GM12878 (cell line): ENCODE measurements at regions not wholly inside any gene's neighbourhood (a gene's known extent, or its start where the extent isn't known, plus 50 kb on each side); places are given as distances from the start of the nearest gene placed in this dataset.

Experiments
- CTCF ChIP-seq, 3 experiments: IDR thresholded peaks in 2 of 3; conservative IDR thresholded peaks in 1 of 3; 2 replicates each; pipeline ENCODE4 v1.5.1; 2011; ENCODE audit warnings: low read depth in 3 of 3, low read length in 3 of 3, mild to moderate bottlenecking in 3 of 3, control low read depth in 2 of 3, moderate library complexity in 2 of 3, inconsistent platforms in 1 of 3, mixed read lengths in 1 of 3; ENCODE audit not compliant: control insufficient read depth in 2 of 3, insufficient read depth in 1 of 3; ENCODE audit errors: extremely low read depth in 1 of 3
- EZH2 ChIP-seq: IDR thresholded peaks from 2 replicates; pipeline ENCODE4 v1.6.1; 2012; ENCODE audit warnings: low read depth, mild to moderate bottlenecking, control low read depth, inconsistent platforms, low read length, borderline replicate concordance; ENCODE audit not compliant: control insufficient read depth
- SP1 ChIP-seq: IDR thresholded peaks from one replicate; pipeline ENCODE4 v1.6.1; 2011; ENCODE audit warnings: low read depth, low read length

GRCh38 chr18:3389977-3390376 is 60.0 kb upstream of the TGIF1 start:
- TF ChIP-seq CTCF (IDR thresholded peaks at IDR 0.05 in 2 of 3, conservative IDR thresholded peaks at IDR 0.05 in 1 of 3; ENCODE audit: control insufficient read depth in 2 of 3, extremely low read depth in 1 of 3, insufficient read depth in 1 of 3, low read depth in 3 of 3, low read length in 3 of 3) (no peak), EZH2 (no peak), SP1 (no peak)
